CD14-positive monocyte (primary cell): ENCODE measurements at regions not wholly inside any gene's neighbourhood (a gene's known extent, or its start where the extent isn't known, plus 50 kb on each side); places are given as distances from the start of the nearest gene placed in this dataset.

Experiments
- DNase-seq, 3 donors: peaks; one replicate each; pipeline ENCODE4 v3.0.0-alpha.2; 2011 to 2022
- H2AFZ ChIP-seq: 2 replicates; pipeline ENCODE4 v1.6.0; 2012; ENCODE audit warnings: mild to moderate bottlenecking, low read depth, low read length, inconsistent platforms; ENCODE audit not compliant: insufficient read depth, poor library complexity, severe bottlenecking
- H3K27ac ChIP-seq, 2 donors: 1 replicate in 1 of 2; 2 replicates in 1 of 2; pipeline ENCODE4 v1.5.1; 2012 to 2013; ENCODE audit warnings: low read length in 2 of 2, control low read depth in 1 of 2, inconsistent platforms in 1 of 2, low read depth in 1 of 2, mild to moderate bottlenecking in 1 of 2
- H3K27me3 ChIP-seq, 2 donors: one replicate each; pipeline versions ENCODE4 v1.6.0 to v1.6.1; 2011 to 2013; ENCODE audit warnings: low read length in 2 of 2; ENCODE audit not compliant: control insufficient read depth in 2 of 2, insufficient read depth in 2 of 2
- H3K36me3 ChIP-seq, 2 donors: replicated peaks in 1 of 2; 1 replicate in 1 of 2; 2 replicates in 1 of 2; pipeline versions ENCODE4 v1.5.1 to v1.6.1; 2012 to 2013; ENCODE audit warnings: low read length in 2 of 2, control low read depth in 1 of 2, inconsistent platforms in 1 of 2, mild to moderate bottlenecking in 1 of 2; ENCODE audit not compliant: insufficient read depth in 2 of 2, control insufficient read depth in 1 of 2
- H3K4me1 ChIP-seq, 2 donors: 1 replicate in 1 of 2; 2 replicates in 1 of 2; pipeline versions ENCODE4 v1.5.1 to v1.6.1; 2012 to 2013; ENCODE audit warnings: low read length in 2 of 2, control low read depth in 1 of 2, inconsistent platforms in 1 of 2, mild to moderate bottlenecking in 1 of 2, moderate library complexity in 1 of 2; ENCODE audit not compliant: insufficient read depth in 2 of 2, control insufficient read depth in 1 of 2
- H3K4me2 ChIP-seq: replicated peaks from 2 replicates; pipeline ENCODE3; 2012; ENCODE audit warnings: low read length, moderate library complexity, mild to moderate bottlenecking; ENCODE audit not compliant: poor library complexity, severe bottlenecking; ENCODE audit errors: extremely low read depth
- H3K4me3 ChIP-seq, 3 experiments: fragments of 200-600 bp in 1 of 3; sonication (generic) in 1 of 3; replicated peaks in 1 of 3; 1 replicate in 2 of 3; 2 replicates in 1 of 3; pipeline ENCODE4 v1.5.1; 2011 to 2013; ENCODE audit warnings: low read length in 3 of 3, mild to moderate bottlenecking in 3 of 3, control low read depth in 2 of 3, low read depth in 2 of 3, inconsistent platforms in 1 of 3, moderate library complexity in 1 of 3
- H3K79me2 ChIP-seq: 2 replicates; pipeline ENCODE4 v1.6.0; 2012; ENCODE audit warnings: mild to moderate bottlenecking, control low read depth, inconsistent platforms, low read length, moderate library complexity; ENCODE audit not compliant: insufficient read depth
- H3K9ac ChIP-seq: 2 replicates; pipeline ENCODE4 v1.6.0; 2017; ENCODE audit warnings: low read length, mild to moderate bottlenecking; ENCODE audit not compliant: insufficient read depth, poor library complexity, severe bottlenecking
- H3K9me3 ChIP-seq, 2 donors: replicated peaks in 1 of 2; 1 replicate in 1 of 2; 2 replicates in 1 of 2; pipeline versions ENCODE4 v1.5.1 to v1.6.1; 2012 to 2013; ENCODE audit warnings: low read length in 2 of 2, control low read depth in 1 of 2; ENCODE audit not compliant: control insufficient read depth in 1 of 2, insufficient read depth in 1 of 2
- H4K20me1 ChIP-seq: 2 replicates; pipeline ENCODE4 v1.6.0; 2012; ENCODE audit warnings: mild to moderate bottlenecking, low read length, control low read depth, moderate library complexity; ENCODE audit not compliant: insufficient read depth
- H3K27ac Mint-ChIP-seq, 7 donors: one replicate each; pipeline ENCODE4 v1.8.0; 2020; ENCODE audit warnings: mild to moderate bottlenecking in 7 of 7, mixed read lengths in 7 of 7, moderate library complexity in 6 of 7, inconsistent platforms in 2 of 7
- H3K27me3 Mint-ChIP-seq, 3 donors: one replicate each; pipeline ENCODE4 v1.8.0; 2021 to 2022; ENCODE audit warnings: low read depth in 3 of 3, mild to moderate bottlenecking in 3 of 3, mixed read lengths in 3 of 3, moderate library complexity in 3 of 3, inconsistent platforms in 1 of 3
- H3K36me3 Mint-ChIP-seq, 2 donors: one replicate each; pipeline ENCODE4 v1.8.0; 2020; ENCODE audit warnings: mixed read lengths in 2 of 2, inconsistent platforms in 1 of 2, mild to moderate bottlenecking in 1 of 2
- H3K4me1 Mint-ChIP-seq: one replicate; pipeline ENCODE4 v1.8.0; 2020; ENCODE audit warnings: mild to moderate bottlenecking, mixed read lengths
- H3K4me3 Mint-ChIP-seq, 2 donors: one replicate each; pipeline ENCODE4 v1.8.0; 2020; ENCODE audit warnings: mild to moderate bottlenecking in 2 of 2, mixed read lengths in 2 of 2, moderate library complexity in 1 of 2
- H3K9me3 Mint-ChIP-seq, 7 donors: one replicate each; pipeline ENCODE4 v1.8.0; 2020 to 2022; ENCODE audit warnings: mixed read lengths in 7 of 7, mild to moderate bottlenecking in 6 of 7, moderate library complexity in 6 of 7, inconsistent platforms in 2 of 7
- WGBS: methylation state at CpG from one replicate; pipeline ENCODE4 v1.1.5; 2013; ENCODE audit warnings: missing lambda C conversion rate; ENCODE audit not compliant: insufficient coverage; 5-methylcytosine and 5-hydroxymethylcytosine counted together
- intact Hi-C, 2 donors: fragments of 100-400 bp; cut with micrococcal nuclease; formaldehyde crosslinking; loops; one replicate each; pipeline versions ENCODE4 v1.15.0 to v1.15.1; 2023
- TF ChIP-seq, protein P1 (sequence below): fragments of 200-600 bp; IDR thresholded peaks from one replicate; pipeline ENCODE4 v1.8.0; 2022; ENCODE audit warnings: antibody characterized with exemption, mild to moderate bottlenecking

DNA sequence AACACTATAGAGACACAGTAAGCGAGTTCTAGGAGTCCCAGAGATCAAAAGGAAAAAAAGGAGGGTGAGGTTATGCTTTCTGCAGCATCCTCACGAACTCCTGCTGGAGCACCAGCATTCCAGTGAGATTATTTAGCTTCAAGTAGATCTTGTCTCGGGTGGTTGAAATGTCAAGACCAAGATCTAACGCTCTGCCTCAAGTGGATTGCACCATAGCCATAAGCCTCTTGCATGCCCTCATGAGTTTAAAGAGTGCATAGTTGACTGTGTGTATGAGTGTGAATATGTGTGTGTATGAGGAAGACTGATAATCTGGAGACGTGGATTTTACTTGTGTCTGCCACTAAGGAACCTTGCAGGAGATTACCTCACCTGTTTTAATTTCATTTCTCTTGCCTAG lies 335.3 kb upstream of the ADAMTSL1 start:
- DNase-seq, result no peak
- H3K9me3 ChIP-seq, result no peaks in the 10 kb centered on the region
- intact Hi-C loops, result no loop called here
- no peak overlapping the region for H3K4me2 ChIP-seq
- Mint-ChIP-seq H3K36me3 (no peaks in the 10 kb centered on the region), H3K9me3 (peaks cover 0 to 3% (median 0%) of the 10 kb centered on the region in 7 donors), H3K4me3 (no peak overlapping the region), H3K27me3 (peaks cover 0 to 2% (median 0%) of the 10 kb centered on the region in 3 donors), H3K27ac (no peak overlapping the region), H3K4me1 (no peaks in the 10 kb centered on the region)
- H3K9ac ChIP-seq, result no peak overlapping the region
- no peaks in the 10 kb centered on the region for H4K20me1 ChIP-seq
- no peak overlapping the region for H3K4me3 ChIP-seq
- 43% methylated on average over 2 of the region's 5 CpGs for WGBS
- no peaks in the 10 kb centered on the region for H3K36me3 ChIP-seq
- H3K27me3 ChIP-seq, result no peaks in the 10 kb centered on the region
- no peak overlapping the region for H3K27ac ChIP-seq
- no peak overlapping the region for H2AFZ ChIP-seq
- no peaks in the 10 kb centered on the region for H3K4me1 ChIP-seq
- no peaks in the 10 kb centered on the region for H3K79me2 ChIP-seq
- TF ChIP-seq, protein P1, sequence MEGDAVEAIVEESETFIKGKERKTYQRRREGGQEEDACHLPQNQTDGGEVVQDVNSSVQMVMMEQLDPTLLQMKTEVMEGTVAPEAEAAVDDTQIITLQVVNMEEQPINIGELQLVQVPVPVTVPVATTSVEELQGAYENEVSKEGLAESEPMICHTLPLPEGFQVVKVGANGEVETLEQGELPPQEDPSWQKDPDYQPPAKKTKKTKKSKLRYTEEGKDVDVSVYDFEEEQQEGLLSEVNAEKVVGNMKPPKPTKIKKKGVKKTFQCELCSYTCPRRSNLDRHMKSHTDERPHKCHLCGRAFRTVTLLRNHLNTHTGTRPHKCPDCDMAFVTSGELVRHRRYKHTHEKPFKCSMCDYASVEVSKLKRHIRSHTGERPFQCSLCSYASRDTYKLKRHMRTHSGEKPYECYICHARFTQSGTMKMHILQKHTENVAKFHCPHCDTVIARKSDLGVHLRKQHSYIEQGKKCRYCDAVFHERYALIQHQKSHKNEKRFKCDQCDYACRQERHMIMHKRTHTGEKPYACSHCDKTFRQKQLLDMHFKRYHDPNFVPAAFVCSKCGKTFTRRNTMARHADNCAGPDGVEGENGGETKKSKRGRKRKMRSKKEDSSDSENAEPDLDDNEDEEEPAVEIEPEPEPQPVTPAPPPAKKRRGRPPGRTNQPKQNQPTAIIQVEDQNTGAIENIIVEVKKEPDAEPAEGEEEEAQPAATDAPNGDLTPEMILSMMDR, result no peak

DNA sequence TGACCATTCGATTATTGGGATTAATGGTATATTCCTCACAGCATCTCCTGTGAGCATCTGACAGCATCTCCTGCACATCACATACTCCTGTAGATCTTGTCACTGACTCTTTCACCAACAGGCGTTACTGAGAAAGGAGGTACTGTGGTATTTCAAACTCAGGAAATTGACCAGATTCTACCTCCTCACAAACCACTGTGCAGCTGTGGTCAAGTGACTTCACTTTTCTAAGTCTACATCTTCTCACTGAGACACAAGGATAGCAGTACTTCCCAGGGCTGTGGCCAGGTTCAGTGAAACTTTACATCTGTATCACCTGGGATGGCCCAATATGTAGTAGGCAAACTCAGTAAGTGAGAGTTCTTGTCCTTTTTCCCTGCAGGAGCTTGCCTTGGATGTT lies 332.3 kb upstream of the ADAMTSL1 start:
- Histone ChIP-seq H3K4me3 (no peak overlapping the region), H3K36me3 (no peaks in the 10 kb centered on the region), H4K20me1 (no peaks in the 10 kb centered on the region), H3K9me3 (no peaks in the 10 kb centered on the region), H2AFZ (no peak overlapping the region), H3K79me2 (no peaks in the 10 kb centered on the region), H3K27ac (no peak overlapping the region), H3K9ac (no peak overlapping the region), H3K4me2 (no peak overlapping the region), H3K4me1 (no peaks in the 10 kb centered on the region), H3K27me3 (no peaks in the 10 kb centered on the region)
- H3K4me3 Mint-ChIP-seq, result no peak overlapping the region
- H3K36me3 Mint-ChIP-seq, result no peaks in the 10 kb centered on the region
- H3K9me3 Mint-ChIP-seq, result peaks cover 0 to 3% (median 0%) of the 10 kb centered on the region in 7 donors
- intact Hi-C loops, result no loop called here
- WGBS, result no CpG with 5 or more reads among the region's 2 CpGs
- DNase-seq, result no peak
- H3K4me1 Mint-ChIP-seq, result no peaks in the 10 kb centered on the region
- H3K27me3 Mint-ChIP-seq, result peaks cover 0 to 2% (median 0%) of the 10 kb centered on the region in 3 donors
- TF ChIP-seq, protein P1, result no peak
- no peak overlapping the region for H3K27ac Mint-ChIP-seq
